ENCODE measurements at regions not wholly inside any gene's neighbourhood (a gene's known extent, or its start where the extent isn't known, plus 50 kb on each side); places are given as distances from the start of the nearest gene placed in this dataset.

- no peak for TF ChIP-seq EZH2 (IDR thresholded peaks at IDR 0.05; ENCODE audit: insufficient read depth, poor library complexity, severe bottlenecking)
- TF ChIP-seq EZH2phosphoT487 (IDR thresholded peaks at IDR 0.05; ENCODE audit: insufficient read depth, low read depth), result no peak
Observed at GRCh38 chr15:31732726-31733125, 297.6 kb upstream of the CHRNA7 start.

All from GM23248 (cell line).